Endodermal cell (in vitro differentiated cells): ENCODE measurements at regions not wholly inside any gene's neighbourhood (a gene's known extent, or its start where the extent isn't known, plus 50 kb on each side); places are given as distances from the start of the nearest gene placed in this dataset.

Experiments used
- DNase-seq: peaks from one replicate; pipeline ENCODE4 v3.0.0-alpha.2; 2017
- H3K27ac ChIP-seq: 2 replicates; pipeline ENCODE4 v1.5.1; 2013; ENCODE audit warnings: mild to moderate bottlenecking, low read depth, low read length, moderate library complexity
- H3K27me3 ChIP-seq: 2 replicates; pipeline ENCODE4 v1.6.1; 2013; ENCODE audit warnings: mild to moderate bottlenecking, low read length, moderate library complexity; ENCODE audit not compliant: insufficient read depth, control insufficient read depth, poor library complexity, severe bottlenecking
- H3K36me3 ChIP-seq: 2 replicates; pipeline ENCODE4 v1.7.0; 2013; ENCODE audit warnings: mild to moderate bottlenecking, low read length, moderate library complexity; ENCODE audit not compliant: control insufficient read depth, insufficient read depth
- H3K4me1 ChIP-seq: one replicate; pipeline ENCODE4 v1.7.0; 2013; ENCODE audit warnings: low read length; ENCODE audit not compliant: control insufficient read depth, insufficient read depth
- H3K4me3 ChIP-seq: 2 replicates; pipeline ENCODE4 v1.5.1; 2013; ENCODE audit warnings: mild to moderate bottlenecking, low read length, moderate library complexity
- H3K9ac ChIP-seq: 2 replicates; pipeline ENCODE4 v1.6.1; 2013; ENCODE audit warnings: mild to moderate bottlenecking, low read length, moderate library complexity; ENCODE audit not compliant: poor library complexity, severe bottlenecking; ENCODE audit errors: extremely low read depth
- H3K9me3 ChIP-seq: 2 replicates; pipeline ENCODE4 v1.6.1; 2013; ENCODE audit warnings: mild to moderate bottlenecking, low read length, moderate library complexity; ENCODE audit not compliant: control insufficient read depth
- H3K27ac Mint-ChIP-seq: 2 replicates; pipeline ENCODE4 v1.8.0; 2020; ENCODE audit warnings: mixed read lengths
- H3K27me3 Mint-ChIP-seq: 2 replicates; pipeline ENCODE4 v1.8.0; 2021; ENCODE audit warnings: mild to moderate bottlenecking, mixed read lengths; ENCODE audit not compliant: insufficient read depth
- H3K36me3 Mint-ChIP-seq: 2 replicates; pipeline ENCODE4 v1.8.0; 2020; ENCODE audit warnings: low read depth, mixed read lengths
- H3K4me1 Mint-ChIP-seq: 2 replicates; pipeline ENCODE4 v1.8.0; 2020; ENCODE audit warnings: mixed read lengths
- H3K4me3 Mint-ChIP-seq: 2 replicates; pipeline ENCODE4 v1.8.0; 2020; ENCODE audit warnings: mild to moderate bottlenecking, moderate library complexity, mixed read lengths
- H3K9me3 Mint-ChIP-seq: 2 replicates; pipeline ENCODE4 v1.8.0; 2020; ENCODE audit warnings: mild to moderate bottlenecking, mixed read lengths
- CTCF ChIP-seq: fragments of 200-600 bp; sonication (generic); conservative IDR thresholded peaks from 2 replicates; pipeline ENCODE4 v1.5.0; 2021; ENCODE audit warnings: antibody characterized with exemption, mild to moderate bottlenecking
- WGBS, 2 experiments: methylation state at CpG; one replicate each; pipeline versions ENCODE4 v1.1.5 to v1.1.7; 2013; ENCODE audit warnings: missing lambda C conversion rate in 2 of 2, mixed read lengths in 1 of 2; ENCODE audit not compliant: insufficient coverage in 1 of 2, insufficient read length in 1 of 2; 5-methylcytosine and 5-hydroxymethylcytosine counted together

- no peaks in the 10 kb centered on the region for H3K9me3 ChIP-seq
- Mint-ChIP-seq H3K36me3 (no peaks in the 10 kb centered on the region), H3K27me3 (no peaks in the 10 kb centered on the region), H3K9me3 (no peaks in the 10 kb centered on the region), H3K4me1 (no peaks in the 10 kb centered on the region), H3K27ac (no peak overlapping the region), H3K4me3 (no peak overlapping the region)
- H3K36me3 ChIP-seq = no peaks in the 10 kb centered on the region
- DNase-seq = no peak
- H3K27ac ChIP-seq = no peak overlapping the region
- H3K27me3 ChIP-seq = no peaks in the 10 kb centered on the region
- 92 to 94% methylated on average over 2 to 4 of the region's 4 CpGs for WGBS, 2 experiments
- no peaks in the 10 kb centered on the region for H3K4me1 ChIP-seq
- no peak overlapping the region for H3K4me3 ChIP-seq
- TF ChIP-seq CTCF = no peak
- H3K9ac ChIP-seq = no peak overlapping the region
Measured at GRCh38 chr6:91860541-91861335, 1273.9 kb upstream of the MAP3K7 start.

- H3K9me3 Mint-ChIP-seq = no peaks in the 10 kb centered on the region
- no peak overlapping the region for H3K9ac ChIP-seq
- H3K27me3 Mint-ChIP-seq = no peaks in the 10 kb centered on the region
- no peak overlapping the region for H3K4me3 Mint-ChIP-seq
- H3K4me3 ChIP-seq = no peak overlapping the region
- H3K27me3 ChIP-seq = no peaks in the 10 kb centered on the region
- H3K4me1 ChIP-seq = no peaks in the 10 kb centered on the region
- no peaks in the 10 kb centered on the region for H3K36me3 ChIP-seq
- DNase-seq = no peak
- no peak overlapping the region for H3K27ac ChIP-seq
- TF ChIP-seq CTCF = no peak
- no peaks in the 10 kb centered on the region for H3K9me3 ChIP-seq
- H3K36me3 Mint-ChIP-seq = no peaks in the 10 kb centered on the region
- no peaks in the 10 kb centered on the region for H3K4me1 Mint-ChIP-seq
- no peak overlapping the region for H3K27ac Mint-ChIP-seq
- WGBS, 2 experiments = 100% methylated on average over 1 of the region's 1 CpG; no CpG with 5 or more reads in 1 of the 2 experiments
Measured at GRCh38 chr6:91852252-91852651, 1265.4 kb upstream of the MAP3K7 start.

GRCh38 chr6:91834813-91835212 lies 1247.9 kb upstream of the MAP3K7 start:
- Histone ChIP-seq H3K4me1 (no peaks in the 10 kb centered on the region), H3K27me3 (peaks cover 42% of the 10 kb centered on the region), H3K9me3 (no peaks in the 10 kb centered on the region), H3K36me3 (no peaks in the 10 kb centered on the region), H3K27ac (no peak overlapping the region), H3K4me3 (no peak overlapping the region), H3K9ac (no peak overlapping the region)
- no peaks in the 10 kb centered on the region for H3K27me3 Mint-ChIP-seq
- H3K27ac Mint-ChIP-seq = no peak overlapping the region
- 90 to 97% methylated on average over 2 of the region's 2 CpGs for WGBS, 2 experiments
- no peaks in the 10 kb centered on the region for H3K9me3 Mint-ChIP-seq
- no peak overlapping the region for H3K4me3 Mint-ChIP-seq
- H3K36me3 Mint-ChIP-seq = no peaks in the 10 kb centered on the region
- no peak for DNase-seq
- TF ChIP-seq CTCF = no peak
- H3K4me1 Mint-ChIP-seq = no peaks in the 10 kb centered on the region
